ENCODE measurements at regions not wholly inside any gene's neighbourhood (a gene's known extent, or its start where the extent isn't known, plus 50 kb on each side); places are given as distances from the start of the nearest gene placed in this dataset.

DNA sequence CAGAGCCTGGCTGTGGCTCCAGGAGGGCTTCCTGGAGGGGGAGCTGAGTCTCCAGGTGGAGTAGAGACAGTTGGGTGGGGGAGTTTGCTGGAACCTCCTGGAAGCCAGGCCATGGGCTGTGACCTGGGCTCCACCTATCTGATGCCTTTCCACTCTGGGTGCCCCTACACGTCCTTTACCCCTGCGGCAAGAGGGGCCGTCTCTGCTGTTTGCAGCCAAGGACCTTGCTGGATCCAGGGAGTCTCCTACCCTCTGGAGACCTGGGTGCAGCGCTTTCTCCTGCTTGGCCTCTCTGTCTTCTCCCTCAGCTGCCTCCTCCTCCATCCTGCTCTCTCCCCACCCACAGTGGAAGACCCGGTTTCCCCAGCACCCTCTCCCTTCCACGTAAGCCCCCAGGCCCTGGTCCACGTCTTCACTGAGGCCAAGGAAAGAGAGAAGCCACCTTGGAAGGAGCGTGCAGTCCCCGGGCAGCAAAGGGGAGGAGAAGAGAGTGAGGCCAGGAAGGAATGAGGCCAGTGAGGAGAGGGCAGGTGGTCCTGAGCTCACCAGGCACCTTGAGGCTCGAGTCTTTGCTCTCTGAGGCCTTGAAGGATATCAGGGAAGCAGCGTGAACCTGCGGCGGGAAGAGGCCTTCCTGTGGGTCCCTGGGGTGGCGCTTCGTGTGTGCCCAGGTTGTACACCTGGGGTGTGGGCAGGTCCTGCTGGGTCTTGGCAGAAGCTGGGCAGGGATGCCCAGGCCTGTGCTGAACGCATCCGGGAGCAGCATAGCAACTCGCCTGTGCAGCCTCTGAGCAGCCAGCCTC lies 294.3 kb upstream of the RTL1 start:
- no peaks in the 10 kb centered on the region for H3K36me3 Mint-ChIP-seq
- peaks cover 0 to 2% (median under 1%) of the 10 kb centered on the region in 7 donors for H3K9me3 Mint-ChIP-seq
- H3K27ac Mint-ChIP-seq: no peak overlapping the region
- H3K27ac ChIP-seq (ENCODE audit: low read depth in 1 of 2, low read length in 2 of 2): no peak overlapping the region
- no peaks in the 10 kb centered on the region for H3K4me1 ChIP-seq (ENCODE audit: control insufficient read depth in 1 of 2, insufficient read depth in 2 of 2, low read length in 2 of 2)
- H3K27me3 Mint-ChIP-seq (ENCODE audit: low read depth in 3 of 3): peaks cover 1 to 6% (median 3%) of the 10 kb centered on the region in 3 donors
- no peak overlapping the region for H3K4me2 ChIP-seq (replicated peaks; ENCODE audit: extremely low read depth, low read length, poor library complexity, severe bottlenecking)
- no peaks in the 10 kb centered on the region for H3K27me3 ChIP-seq (ENCODE audit: control insufficient read depth in 2 of 2, insufficient read depth in 2 of 2, low read length in 2 of 2)
- H3K4me1 Mint-ChIP-seq: no peaks in the 10 kb centered on the region
- WGBS (ENCODE audit: insufficient coverage): 93% methylated on average over 16 of the region's 18 CpGs
- no peaks in the 10 kb centered on the region for H3K9me3 ChIP-seq (replicated peaks in 1 of 2; ENCODE audit: control insufficient read depth in 1 of 2, insufficient read depth in 1 of 2, low read length in 2 of 2)
- TF ChIP-seq, protein P1, sequence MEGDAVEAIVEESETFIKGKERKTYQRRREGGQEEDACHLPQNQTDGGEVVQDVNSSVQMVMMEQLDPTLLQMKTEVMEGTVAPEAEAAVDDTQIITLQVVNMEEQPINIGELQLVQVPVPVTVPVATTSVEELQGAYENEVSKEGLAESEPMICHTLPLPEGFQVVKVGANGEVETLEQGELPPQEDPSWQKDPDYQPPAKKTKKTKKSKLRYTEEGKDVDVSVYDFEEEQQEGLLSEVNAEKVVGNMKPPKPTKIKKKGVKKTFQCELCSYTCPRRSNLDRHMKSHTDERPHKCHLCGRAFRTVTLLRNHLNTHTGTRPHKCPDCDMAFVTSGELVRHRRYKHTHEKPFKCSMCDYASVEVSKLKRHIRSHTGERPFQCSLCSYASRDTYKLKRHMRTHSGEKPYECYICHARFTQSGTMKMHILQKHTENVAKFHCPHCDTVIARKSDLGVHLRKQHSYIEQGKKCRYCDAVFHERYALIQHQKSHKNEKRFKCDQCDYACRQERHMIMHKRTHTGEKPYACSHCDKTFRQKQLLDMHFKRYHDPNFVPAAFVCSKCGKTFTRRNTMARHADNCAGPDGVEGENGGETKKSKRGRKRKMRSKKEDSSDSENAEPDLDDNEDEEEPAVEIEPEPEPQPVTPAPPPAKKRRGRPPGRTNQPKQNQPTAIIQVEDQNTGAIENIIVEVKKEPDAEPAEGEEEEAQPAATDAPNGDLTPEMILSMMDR (IDR thresholded peaks at IDR 0.05): no peak
- no peak overlapping the region for H2AFZ ChIP-seq (ENCODE audit: insufficient read depth, low read depth, low read length, poor library complexity, severe bottlenecking)
- H3K4me3 ChIP-seq (replicated peaks in 1 of 3; ENCODE audit: low read depth in 2 of 3, low read length in 3 of 3): no peak overlapping the region
- DNase-seq: no peak
- no peaks in the 10 kb centered on the region for H3K79me2 ChIP-seq (ENCODE audit: insufficient read depth, low read length)
- H4K20me1 ChIP-seq (ENCODE audit: insufficient read depth, low read length): no peaks in the 10 kb centered on the region
- no peaks in the 10 kb centered on the region for H3K36me3 ChIP-seq (replicated peaks in 1 of 2; ENCODE audit: control insufficient read depth in 1 of 2, insufficient read depth in 2 of 2, low read length in 2 of 2)
- no peak overlapping the region for H3K9ac ChIP-seq (ENCODE audit: insufficient read depth, low read length, poor library complexity, severe bottlenecking)
- intact Hi-C loops (cut with micrococcal nuclease): no loop called here
- H3K4me3 Mint-ChIP-seq: no peak overlapping the region

DNA sequence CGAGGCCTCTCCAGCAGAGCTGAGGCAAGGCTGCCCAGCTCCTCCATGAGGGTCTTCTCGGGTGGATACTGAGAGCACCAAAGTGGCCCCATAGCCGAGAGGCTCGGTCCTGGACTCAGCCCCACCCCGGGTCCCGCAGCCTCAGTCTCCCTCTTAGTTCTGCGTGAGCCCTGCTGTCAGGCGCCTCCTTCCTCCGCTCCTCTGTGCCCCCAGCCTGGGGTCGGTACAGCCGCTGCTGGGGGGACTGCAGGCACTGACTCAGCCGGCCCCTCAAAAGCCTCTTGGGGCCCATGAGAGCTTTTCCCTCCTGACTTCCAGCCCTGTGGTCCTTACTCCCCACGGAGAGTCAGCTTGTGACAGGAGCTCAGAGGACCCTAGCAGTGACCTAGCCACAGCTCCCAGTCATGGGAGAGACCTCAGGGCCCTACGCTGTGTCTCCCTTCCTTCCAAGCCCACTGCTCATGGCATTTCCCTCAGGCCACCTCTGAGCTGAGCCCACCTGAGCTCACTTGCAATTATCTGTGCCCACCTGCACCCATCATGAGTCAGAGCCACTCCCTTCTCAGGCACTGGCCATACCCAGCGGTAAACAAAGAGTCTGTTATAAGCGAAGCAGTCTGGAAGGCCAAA lies 295.0 kb upstream of the RTL1 start:
- Mint-ChIP-seq H3K9me3 (peaks cover 0 to 5% (median 4%) of the 10 kb centered on the region in 7 donors), H3K4me1 (no peaks in the 10 kb centered on the region), H3K36me3 (no peaks in the 10 kb centered on the region), H3K27me3 (ENCODE audit: low read depth in 3 of 3) (peaks cover under 1 to 6% (median 3%) of the 10 kb centered on the region in 3 donors), H3K4me3 (no peak overlapping the region), H3K27ac (peak overlapping the region in 1 of 7 donors; percentile 74)
- Histone ChIP-seq H3K27ac (ENCODE audit: low read depth in 1 of 2, low read length in 2 of 2) (no peak overlapping the region), H3K36me3 (replicated peaks in 1 of 2; ENCODE audit: control insufficient read depth in 1 of 2, insufficient read depth in 2 of 2, low read length in 2 of 2) (no peaks in the 10 kb centered on the region), H3K79me2 (ENCODE audit: insufficient read depth, low read length) (no peaks in the 10 kb centered on the region), H3K4me2 (replicated peaks; ENCODE audit: extremely low read depth, low read length, poor library complexity, severe bottlenecking) (no peak overlapping the region), H4K20me1 (ENCODE audit: insufficient read depth, low read length) (no peaks in the 10 kb centered on the region), H2AFZ (ENCODE audit: insufficient read depth, low read depth, low read length, poor library complexity, severe bottlenecking) (no peak overlapping the region), H3K27me3 (ENCODE audit: control insufficient read depth in 2 of 2, insufficient read depth in 2 of 2, low read length in 2 of 2) (no peaks in the 10 kb centered on the region), H3K4me1 (ENCODE audit: control insufficient read depth in 1 of 2, insufficient read depth in 2 of 2, low read length in 2 of 2) (no peaks in the 10 kb centered on the region), H3K9ac (ENCODE audit: insufficient read depth, low read length, poor library complexity, severe bottlenecking) (no peak overlapping the region), H3K4me3 (replicated peaks in 1 of 3; ENCODE audit: low read depth in 2 of 3, low read length in 3 of 3) (no peak overlapping the region), H3K9me3 (replicated peaks in 1 of 2; ENCODE audit: control insufficient read depth in 1 of 2, insufficient read depth in 1 of 2, low read length in 2 of 2) (peaks cover 0 to 4% of the 10 kb centered on the region in 2 donors)
- 97% methylated on average over 14 of the region's 16 CpGs for WGBS (ENCODE audit: insufficient coverage)
- no peak for DNase-seq
- TF ChIP-seq, protein P1 (IDR thresholded peaks at IDR 0.05): no peak
- intact Hi-C loops (cut with micrococcal nuclease): no loop called here

Data from CD14-positive monocyte (primary cell).